CD4-positive, alpha-beta T cell treated with Interleukin-4 for 4 hours (primary cell): ENCODE measurements at regions not wholly inside any gene's neighbourhood (a gene's known extent, or its start where the extent isn't known, plus 50 kb on each side); places are given as distances from the start of the nearest gene placed in this dataset.
"Not testable (repeated sequence)": the region's sequence is repeated elsewhere in the genome, so short reads cannot be mapped to it uniquely, and the experiment has no call there.

ENCODE experiments used
- DNase-seq: peaks from one replicate; pipeline ENCODE4 v3.0.0-alpha.2; 2020

DNA sequence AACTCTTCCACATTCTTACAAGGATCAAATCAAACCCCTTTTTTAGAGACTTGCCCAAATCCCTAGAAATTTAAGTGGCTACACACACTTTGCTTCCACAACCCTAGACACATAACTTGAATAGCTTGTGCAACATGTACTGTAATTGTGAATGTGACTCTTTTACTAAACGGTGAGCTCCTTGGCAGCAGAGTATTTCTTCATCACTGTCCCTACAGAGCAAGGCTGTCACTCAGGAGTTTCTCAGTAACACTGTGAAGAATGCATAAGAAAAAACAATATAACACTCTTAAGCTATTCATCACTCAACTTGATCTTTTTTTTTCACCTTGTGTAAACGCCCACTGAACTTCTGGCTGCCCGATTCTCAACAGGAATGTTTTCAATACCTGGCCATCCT is 53.8 kb upstream of the ADAMTS18 start:
- no peak for DNase-seq

GRCh38 chr16:77491091-77491490 is 56.3 kb upstream of the ADAMTS18 start:
- no peak for DNase-seq

GRCh38 chr16:77496934-77497333 is 62.1 kb upstream of the ADAMTS18 start:
- no peak for DNase-seq

DNA sequence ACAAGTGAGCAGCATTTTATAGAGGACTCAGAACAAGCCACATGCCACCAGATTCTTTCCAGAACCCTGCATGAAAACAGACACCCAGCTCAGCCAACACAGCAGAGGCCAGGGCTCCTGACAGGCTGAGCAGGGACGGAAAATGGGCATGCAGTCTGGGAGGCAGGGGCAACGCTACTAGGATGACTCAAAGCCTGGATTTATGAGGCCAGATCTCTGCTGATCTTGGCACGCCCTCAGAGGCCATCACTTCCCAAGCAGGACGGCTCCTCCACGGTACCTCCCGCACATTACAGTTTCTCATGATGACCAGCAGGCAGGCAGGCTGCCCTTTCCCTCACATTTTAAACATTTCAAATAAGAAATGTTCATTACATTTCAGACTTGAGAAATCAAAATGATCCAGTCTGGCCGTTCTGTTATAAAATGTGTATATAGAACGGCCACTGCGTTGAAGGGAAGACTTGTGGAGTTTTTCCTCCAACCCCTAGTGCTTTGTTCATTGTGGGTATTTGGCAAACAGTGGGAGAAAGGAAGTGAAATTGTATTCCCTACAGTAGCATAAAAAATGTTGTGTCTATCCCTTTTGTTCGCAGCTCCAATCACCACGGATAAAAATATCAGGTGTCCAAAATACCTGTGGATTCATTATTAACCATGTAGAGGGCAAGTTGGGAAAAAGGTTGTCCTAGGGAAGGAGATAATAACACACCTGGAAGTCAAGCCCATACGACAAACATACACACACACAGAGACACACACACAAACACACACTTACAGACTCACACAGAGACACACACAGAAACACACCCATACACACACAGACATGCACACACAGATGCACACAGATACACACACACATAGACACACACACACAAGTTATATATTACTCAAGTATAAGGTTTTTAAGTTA is 64.8 kb upstream of the ADAMTS18 start:
- no peak for DNase-seq

GRCh38 chr16:77500286-77500598 is 65.4 kb upstream of the ADAMTS18 start:
- DNase-seq, result no peak

DNA sequence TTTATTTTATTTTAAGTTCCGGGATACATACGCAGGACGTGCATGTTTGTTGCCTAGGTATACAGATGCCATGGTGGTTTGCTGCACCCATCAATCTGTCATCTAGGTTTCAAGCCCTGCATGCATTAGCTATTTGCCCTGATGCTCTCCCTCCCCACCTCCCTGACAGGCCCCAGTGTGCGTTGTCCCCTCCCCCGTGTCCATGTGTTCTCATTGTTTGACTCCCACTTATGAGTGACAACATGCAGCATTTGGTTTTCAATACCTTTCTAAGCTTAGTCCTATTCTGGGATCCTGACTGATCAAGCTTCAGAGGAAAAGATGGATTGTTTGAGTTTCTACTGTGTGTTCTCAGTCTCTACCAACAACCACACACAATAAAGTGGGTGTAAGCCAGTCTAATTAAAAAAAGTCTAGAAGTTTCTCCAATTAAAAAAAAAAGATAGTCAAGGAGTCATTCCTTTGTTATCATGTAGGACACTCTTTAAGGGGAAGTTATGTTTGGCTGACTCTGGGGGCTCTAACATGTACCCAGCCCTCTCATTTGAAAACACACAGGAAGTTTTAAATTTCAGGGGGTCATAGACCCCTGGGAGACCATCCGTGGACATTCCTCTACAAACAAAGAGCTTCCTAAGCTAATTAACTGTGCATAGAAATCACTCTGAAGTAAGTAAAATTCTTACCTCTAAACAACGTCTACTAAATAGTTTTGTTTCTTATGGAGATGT is 66.3 kb upstream of the ADAMTS18 start:
- no peak for DNase-seq

DNA sequence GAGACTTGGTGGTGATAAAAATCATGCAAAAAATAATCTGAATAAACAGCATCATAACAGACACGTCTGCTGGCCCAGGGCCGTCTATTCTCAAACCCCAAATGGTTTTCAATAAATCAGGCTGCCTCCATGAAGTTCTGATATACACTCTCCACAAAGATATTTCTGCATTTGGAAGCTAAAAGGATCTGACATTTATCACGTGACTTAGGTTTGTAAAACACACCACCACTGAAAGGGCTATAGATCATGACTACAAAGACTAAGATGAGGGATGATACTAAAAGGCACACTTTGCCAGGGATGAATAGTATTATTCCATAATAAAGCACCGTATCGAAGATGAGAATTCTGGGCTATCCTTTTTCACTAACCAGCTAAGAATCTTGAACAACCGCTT is 67.6 kb upstream of the ADAMTS18 start:
- no peak for DNase-seq

GRCh38 chr16:77506492-77506891 is 71.7 kb upstream of the ADAMTS18 start:
- DNase-seq, result not testable (repeated sequence)

- no peak for DNase-seq
Observed at GRCh38 chr16:77509051-77509450, 74.2 kb upstream of the ADAMTS18 start.

- DNase-seq, result no peak
Observed at GRCh38 chr16:77509796-77510195, 75.0 kb upstream of the ADAMTS18 start.

DNA sequence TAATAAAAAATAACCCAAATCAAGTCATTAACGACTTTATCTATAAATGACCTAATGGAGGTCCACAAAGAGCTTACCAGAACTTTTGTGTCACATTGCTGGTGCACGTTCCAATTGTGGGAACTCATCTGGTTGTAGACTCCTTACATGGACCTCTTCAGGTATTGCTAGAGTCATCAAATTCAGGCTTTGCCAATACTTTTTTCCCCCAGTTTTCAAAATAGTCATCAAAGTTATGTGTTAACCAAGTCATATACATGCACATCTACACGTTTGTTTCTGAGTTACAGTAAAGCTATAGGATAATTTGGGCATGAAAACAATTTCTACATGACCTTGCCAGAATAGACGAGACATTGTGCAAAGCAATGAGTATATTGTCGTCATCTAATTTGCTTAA is 76.2 kb upstream of the ADAMTS18 start:
- no peak for DNase-seq

GRCh38 chr16:77514500-77515220 is 79.8 kb upstream of the ADAMTS18 start:
- DNase-seq, result no peak

DNA sequence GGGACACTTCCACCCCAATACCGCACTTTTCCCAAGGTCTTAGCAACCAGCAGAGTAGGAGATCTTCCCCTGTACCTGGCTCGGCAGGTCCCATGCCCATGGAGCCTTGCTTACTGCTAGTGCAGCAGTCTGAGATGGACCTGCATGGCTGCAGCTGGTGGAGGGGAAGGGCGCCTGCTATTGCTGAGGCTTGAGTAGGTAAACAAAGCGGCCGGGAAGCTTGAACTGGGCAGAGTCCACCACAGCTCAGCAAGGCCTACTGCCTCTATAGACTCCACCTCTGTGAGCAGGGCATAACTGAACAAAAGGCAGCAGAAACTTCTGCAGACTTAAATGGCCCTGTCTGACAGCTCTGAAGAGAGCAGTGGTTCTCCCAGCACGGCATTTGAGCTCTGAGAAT is 90.4 kb upstream of the ADAMTS18 start:
- not testable (repeated sequence) for DNase-seq

DNA sequence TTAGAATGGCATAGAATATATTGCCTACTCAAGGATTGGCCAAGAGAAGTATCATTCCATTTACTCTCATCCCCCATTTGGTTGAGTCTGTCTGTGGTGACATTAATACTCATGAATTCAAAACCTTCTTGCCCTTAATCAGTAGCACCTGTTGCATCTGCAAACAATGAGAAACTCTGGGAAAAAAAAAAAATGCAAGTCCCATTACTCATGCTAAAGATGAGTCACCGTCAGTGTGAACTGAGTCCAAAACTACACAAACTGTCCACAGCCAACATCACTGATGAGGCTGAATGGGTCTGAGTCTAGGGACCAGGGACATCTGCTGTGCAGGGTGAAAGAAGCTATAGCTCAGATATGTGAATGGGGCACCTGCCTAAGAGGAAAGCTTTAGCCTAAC is 96.9 kb upstream of the ADAMTS18 start:
- no peak for DNase-seq

GRCh38 chr16:77536809-77537208 is 102.0 kb upstream of the ADAMTS18 start:
- DNase-seq, result no peak

- no peak for DNase-seq
Observed at GRCh38 chr16:77539421-77540034, 104.7 kb upstream of the ADAMTS18 start.

DNA sequence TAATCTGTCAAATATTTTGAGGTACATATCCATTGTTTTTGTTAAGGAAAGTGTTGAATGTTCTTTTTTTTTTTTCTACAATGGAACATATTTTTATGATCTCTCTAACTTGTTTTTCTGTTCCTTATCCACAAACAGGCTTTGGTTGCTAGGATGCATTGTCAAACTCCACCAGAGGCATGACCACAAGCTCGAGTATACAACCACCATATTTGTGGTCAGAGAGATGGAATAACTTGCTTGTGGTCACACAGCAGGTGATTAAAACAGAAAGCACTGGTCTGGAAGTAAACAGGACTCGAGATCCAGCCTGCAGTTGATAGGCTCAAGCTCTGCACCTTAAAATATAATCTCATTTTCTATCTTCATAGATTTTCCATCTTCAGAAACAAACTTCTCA is 105.8 kb upstream of the ADAMTS18 start:
- no peak for DNase-seq

DNA sequence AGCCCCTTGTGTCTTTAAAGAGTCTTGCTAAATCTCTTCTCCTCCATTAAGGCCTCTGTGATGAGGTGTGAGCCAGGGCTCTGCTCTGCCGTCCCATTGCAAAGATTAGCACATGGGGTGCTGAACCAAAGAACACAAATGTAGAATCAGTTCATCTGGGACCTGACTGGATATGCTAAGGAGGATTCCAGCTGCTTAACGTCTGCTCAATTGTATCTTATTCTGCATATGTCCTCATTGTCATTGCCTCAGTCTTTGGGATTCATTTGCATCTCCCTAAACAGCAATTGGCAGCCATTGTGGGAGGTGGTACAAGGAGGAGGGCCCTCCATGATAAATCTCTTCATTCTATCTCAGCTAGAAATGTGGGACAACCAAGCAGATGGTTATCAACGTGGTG is 106.3 kb upstream of the ADAMTS18 start:
- DNase-seq, result no peak

GRCh38 chr16:77548151-77548550 is 113.3 kb upstream of the ADAMTS18 start:
- no peak for DNase-seq

DNA sequence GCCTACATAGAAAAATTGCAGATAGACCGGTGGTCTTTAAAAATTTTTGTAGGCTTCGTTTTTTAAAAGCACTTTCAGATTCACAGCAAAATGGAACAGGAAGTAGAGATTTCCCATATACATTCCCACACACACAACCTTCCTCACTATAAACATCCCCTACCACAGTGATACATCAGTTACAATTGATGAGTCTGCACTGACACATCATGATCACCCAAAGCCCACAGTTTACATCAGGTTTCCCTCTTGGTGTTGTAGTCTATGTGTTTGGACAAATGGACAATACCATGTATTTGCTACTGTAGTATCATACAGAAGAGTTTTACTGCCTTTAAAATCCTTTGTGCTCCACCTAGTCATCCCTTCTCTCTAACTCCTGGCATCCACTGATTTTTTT is 113.9 kb upstream of the ADAMTS18 start:
- no peak for DNase-seq

GRCh38 chr16:77549876-77550275 is 115.0 kb upstream of the ADAMTS18 start:
- no peak for DNase-seq

- no peak for DNase-seq
Observed at GRCh38 chr16:77551357-77551756, 116.5 kb upstream of the ADAMTS18 start.

DNA sequence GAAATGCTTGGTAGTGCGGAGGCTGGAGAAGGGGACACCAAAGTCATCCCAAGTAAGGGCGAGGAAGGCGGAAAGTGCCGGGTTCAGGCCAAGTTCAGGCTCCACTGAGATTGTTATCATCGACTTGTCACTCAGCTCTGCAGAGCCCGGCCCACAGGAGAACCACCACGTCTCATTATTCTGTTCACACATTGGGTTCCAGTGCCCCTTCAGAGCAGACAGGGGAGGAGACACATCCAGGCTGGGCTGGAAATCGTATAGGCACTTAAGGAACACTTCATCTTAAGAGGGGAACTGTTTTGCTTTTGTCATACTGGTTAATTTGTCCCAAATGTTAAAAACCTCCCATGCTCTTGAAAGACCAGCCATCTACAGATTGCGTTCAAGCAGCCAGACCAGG is 118.3 kb upstream of the ADAMTS18 start:
- no peak for DNase-seq
